ENCODE measurements at regions not wholly inside any gene's neighbourhood (a gene's known extent, or its start where the extent isn't known, plus 50 kb on each side); places are given as distances from the start of the nearest gene placed in this dataset.

GRCh38 chr10:125549653-125550052 is 133.3 kb downstream of the TEX36 start:
- no peaks in the 10 kb centered on the region for H3K9me3 ChIP-seq (ENCODE audit: control insufficient read depth, insufficient read depth, low read length)
- Mint-ChIP-seq H3K36me3 (no peaks in the 10 kb centered on the region), H3K27me3 (ENCODE audit: low read depth in 2 of 2) (peaks cover 24 to 32% of the 10 kb centered on the region in 2 donors), H3K27ac (no peak overlapping the region), H3K4me1 (peaks cover 4 to 8% of the 10 kb centered on the region in 2 donors), H3K4me3 (no peak overlapping the region), H3K9me3 (no peaks in the 10 kb centered on the region)
- no peak overlapping the region for H3K4me3 ChIP-seq (ENCODE audit: low read length)
- no peaks in the 10 kb centered on the region for H3K36me3 ChIP-seq (ENCODE audit: control insufficient read depth, insufficient read depth, low read length)
- TF ChIP-seq CTCF (IDR thresholded peaks at IDR 0.05) = no peak
- H3K27ac ChIP-seq (ENCODE audit: low read length) = no peak overlapping the region
- ATAC-seq (no peak), DNase-seq (no peak)
- peaks cover 3% of the 10 kb centered on the region for H3K27me3 ChIP-seq (ENCODE audit: control insufficient read depth, insufficient read depth, low read length)
- peaks cover 9% of the 10 kb centered on the region for H3K4me1 ChIP-seq (ENCODE audit: control insufficient read depth, insufficient read depth, low read length)
- 44% methylated on average over 5 of the region's 7 CpGs for WGBS (ENCODE audit: insufficient coverage)
- intact Hi-C loops (cut with micrococcal nuclease) = no loop called here

DNA sequence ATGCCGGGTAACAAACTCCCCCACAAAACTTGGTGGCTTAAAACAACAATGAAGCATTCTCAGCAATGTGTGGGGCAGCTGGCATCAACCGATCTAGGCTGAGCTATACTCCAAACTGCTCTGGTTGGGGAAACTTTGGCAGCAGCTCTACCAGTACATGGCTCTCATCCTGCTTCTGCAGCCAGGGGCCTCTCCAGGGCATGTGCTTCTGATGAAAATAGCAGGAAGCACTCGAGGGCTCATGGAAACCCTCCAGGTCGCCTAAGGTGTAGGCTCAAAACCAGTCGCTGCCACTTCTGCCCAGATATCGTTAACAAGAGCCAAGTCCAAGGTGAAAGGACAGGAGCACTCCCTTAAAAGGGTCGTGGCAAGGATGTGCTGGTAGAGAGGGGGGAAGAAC is 134.1 kb downstream of the TEX36 start:
- Mint-ChIP-seq H3K4me3 (no peak overlapping the region), H3K27me3 (ENCODE audit: low read depth in 2 of 2) (peaks cover 24 to 29% of the 10 kb centered on the region in 2 donors), H3K36me3 (no peaks in the 10 kb centered on the region), H3K27ac (no peak overlapping the region), H3K4me1 (peaks cover 4 to 8% of the 10 kb centered on the region in 2 donors), H3K9me3 (no peaks in the 10 kb centered on the region)
- peaks cover 3% of the 10 kb centered on the region for H3K27me3 ChIP-seq (ENCODE audit: control insufficient read depth, insufficient read depth, low read length)
- peaks cover 9% of the 10 kb centered on the region for H3K4me1 ChIP-seq (ENCODE audit: control insufficient read depth, insufficient read depth, low read length)
- no peaks in the 10 kb centered on the region for H3K36me3 ChIP-seq (ENCODE audit: control insufficient read depth, insufficient read depth, low read length)
- no peak for TF ChIP-seq CTCF (IDR thresholded peaks at IDR 0.05)
- no peak overlapping the region for H3K4me3 ChIP-seq (ENCODE audit: low read length)
- intact Hi-C loops (cut with micrococcal nuclease) = no loop called here
- DNase-seq = no peak
- H3K9me3 ChIP-seq (ENCODE audit: control insufficient read depth, insufficient read depth, low read length) = no peaks in the 10 kb centered on the region
- no peak overlapping the region for H3K27ac ChIP-seq (ENCODE audit: low read length)
- no peak for ATAC-seq
- 73% methylated on average over 7 of the region's 7 CpGs for WGBS (ENCODE audit: insufficient coverage)

DNA sequence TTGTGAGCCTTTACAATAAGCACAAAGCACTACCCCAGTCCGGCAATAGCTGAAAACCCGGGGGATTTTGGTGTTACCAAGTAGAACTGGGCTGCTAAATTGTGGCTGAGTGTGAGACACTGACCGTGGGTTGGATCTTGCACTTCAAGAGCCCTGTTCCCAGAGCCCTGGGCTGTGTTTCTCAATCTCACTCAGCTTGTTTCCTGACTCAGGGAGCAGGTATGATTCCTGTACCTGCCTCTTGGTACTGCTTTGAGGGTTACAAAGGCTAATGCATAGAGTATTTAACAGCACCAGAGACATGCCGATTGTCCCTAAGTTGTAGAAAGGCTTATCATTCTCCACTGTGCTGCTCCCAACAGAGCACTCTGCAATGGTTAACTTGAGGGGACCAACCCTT is 134.6 kb downstream of the TEX36 start:
- DNase-seq (no peak), ATAC-seq (no peak)
- Histone ChIP-seq H3K9me3 (ENCODE audit: control insufficient read depth, insufficient read depth, low read length) (no peaks in the 10 kb centered on the region), H3K4me3 (ENCODE audit: low read length) (no peak overlapping the region), H3K27ac (ENCODE audit: low read length) (no peak overlapping the region), H3K36me3 (ENCODE audit: control insufficient read depth, insufficient read depth, low read length) (no peaks in the 10 kb centered on the region), H3K4me1 (ENCODE audit: control insufficient read depth, insufficient read depth, low read length) (peaks cover 9% of the 10 kb centered on the region), H3K27me3 (ENCODE audit: control insufficient read depth, insufficient read depth, low read length) (peaks cover 3% of the 10 kb centered on the region)
- WGBS (ENCODE audit: insufficient coverage) = 84% methylated on average over 4 of the region's 4 CpGs
- peaks cover 4 to 8% of the 10 kb centered on the region in 2 donors for H3K4me1 Mint-ChIP-seq
- no peak for TF ChIP-seq CTCF (IDR thresholded peaks at IDR 0.05)
- no peaks in the 10 kb centered on the region for H3K36me3 Mint-ChIP-seq
- intact Hi-C loops (cut with micrococcal nuclease) = no loop called here
- no peak overlapping the region for H3K4me3 Mint-ChIP-seq
- H3K27me3 Mint-ChIP-seq (ENCODE audit: low read depth in 2 of 2) = peaks cover 23 to 29% of the 10 kb centered on the region in 2 donors
- H3K27ac Mint-ChIP-seq = no peak overlapping the region
- no peaks in the 10 kb centered on the region for H3K9me3 Mint-ChIP-seq

- no peak for DNase-seq
- Mint-ChIP-seq H3K9me3 (no peaks in the 10 kb centered on the region), H3K4me3 (no peak overlapping the region), H3K4me1 (peaks cover 4 to 8% of the 10 kb centered on the region in 2 donors), H3K27me3 (ENCODE audit: low read depth in 2 of 2) (peaks cover 19 to 29% of the 10 kb centered on the region in 2 donors), H3K36me3 (no peaks in the 10 kb centered on the region), H3K27ac (no peak overlapping the region)
- Histone ChIP-seq H3K4me3 (ENCODE audit: low read length) (no peak overlapping the region), H3K27me3 (ENCODE audit: control insufficient read depth, insufficient read depth, low read length) (peaks cover 3% of the 10 kb centered on the region), H3K27ac (ENCODE audit: low read length) (no peak overlapping the region), H3K4me1 (ENCODE audit: control insufficient read depth, insufficient read depth, low read length) (peaks cover 9% of the 10 kb centered on the region), H3K36me3 (ENCODE audit: control insufficient read depth, insufficient read depth, low read length) (no peaks in the 10 kb centered on the region), H3K9me3 (ENCODE audit: control insufficient read depth, insufficient read depth, low read length) (no peaks in the 10 kb centered on the region)
- no peak for ATAC-seq
- no peak for TF ChIP-seq CTCF (IDR thresholded peaks at IDR 0.05)
- intact Hi-C loops (cut with micrococcal nuclease) = no loop called here
- 88% methylated on average over 10 of the region's 10 CpGs for WGBS (ENCODE audit: insufficient coverage)
Measured at GRCh38 chr10:125547010-125547650, 135.8 kb downstream of the TEX36 start.
